Stimulated activated CD4-positive, alpha-beta T cell treated with anti-CD3 and anti-CD28 coated beads, Interleukin-4, amount 100 ng/mL, for 4 hours (primary cell): ENCODE measurements at regions not wholly inside any gene's neighbourhood (a gene's known extent, or its start where the extent isn't known, plus 50 kb on each side); places are given as distances from the start of the nearest gene placed in this dataset.
"Not testable (repeated sequence)": the region's sequence is repeated elsewhere in the genome, so short reads cannot be mapped to it uniquely, and the experiment has no call there.

ENCODE experiments used
- DNase-seq, 2 experiments: peaks; one replicate each; pipeline ENCODE4 v3.0.0-alpha.2; 2020

- no peak for DNase-seq
Observed at GRCh38 chr10:129059977-129060376, 407.1 kb upstream of the MGMT start.

DNA sequence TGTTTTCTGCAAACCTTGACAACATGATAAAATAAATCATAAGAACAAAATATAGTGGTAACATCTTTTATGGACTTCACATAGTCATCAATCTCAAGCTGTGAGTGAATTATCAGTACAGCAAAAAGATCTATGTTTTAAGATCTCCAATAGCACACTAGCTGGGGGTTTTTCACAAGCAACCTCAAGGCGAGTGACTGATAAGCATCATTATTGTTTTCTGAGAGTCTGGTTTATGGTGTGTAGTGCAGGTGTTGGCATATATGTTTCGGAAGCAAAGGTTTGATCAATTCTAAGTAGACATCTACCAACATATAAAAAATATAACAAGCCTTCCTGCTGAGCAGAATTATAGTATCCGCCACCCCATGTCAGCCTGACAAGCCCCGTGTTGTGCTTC, 403.8 kb upstream of the MGMT start:
- DNase-seq = no peak

DNA sequence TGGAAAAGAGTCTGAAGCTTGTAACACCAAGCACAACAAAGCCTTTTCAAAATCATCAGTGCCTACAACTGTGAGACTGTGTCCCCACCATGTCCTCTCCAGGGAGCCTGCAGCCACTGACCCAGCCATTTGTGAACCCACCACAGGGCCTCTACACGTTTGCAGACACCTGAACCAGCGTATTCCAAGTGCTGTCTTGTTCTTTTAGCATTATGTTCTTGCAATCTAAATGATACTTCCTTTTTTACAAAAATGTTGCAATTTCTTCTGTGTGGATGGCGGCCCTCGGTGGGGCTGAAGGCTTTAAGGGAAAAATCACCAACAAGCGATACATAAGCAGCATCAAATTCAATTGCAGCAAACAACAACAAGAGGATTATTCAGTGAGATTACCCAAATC, 403.2 kb upstream of the MGMT start:
- no peak for DNase-seq

DNA sequence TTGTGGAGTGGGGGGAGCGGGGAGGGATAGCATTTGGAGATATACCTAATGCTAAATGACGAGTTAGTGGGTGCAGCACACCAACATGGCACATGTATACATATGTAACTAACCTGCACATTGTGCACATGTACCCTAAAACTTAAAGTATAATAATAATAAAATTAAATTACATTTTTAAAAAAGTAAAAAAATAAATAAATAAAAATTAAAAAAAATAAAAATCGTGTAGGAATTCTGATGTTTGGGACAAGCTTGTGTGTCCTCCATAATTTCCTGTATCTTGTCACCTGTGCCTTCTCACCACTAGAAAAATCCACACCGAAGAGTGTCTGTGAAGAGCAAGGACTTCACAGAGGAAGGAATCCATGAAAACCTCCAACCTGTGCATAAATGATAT, 400.5 kb upstream of the MGMT start:
- DNase-seq = not testable (repeated sequence)

DNA sequence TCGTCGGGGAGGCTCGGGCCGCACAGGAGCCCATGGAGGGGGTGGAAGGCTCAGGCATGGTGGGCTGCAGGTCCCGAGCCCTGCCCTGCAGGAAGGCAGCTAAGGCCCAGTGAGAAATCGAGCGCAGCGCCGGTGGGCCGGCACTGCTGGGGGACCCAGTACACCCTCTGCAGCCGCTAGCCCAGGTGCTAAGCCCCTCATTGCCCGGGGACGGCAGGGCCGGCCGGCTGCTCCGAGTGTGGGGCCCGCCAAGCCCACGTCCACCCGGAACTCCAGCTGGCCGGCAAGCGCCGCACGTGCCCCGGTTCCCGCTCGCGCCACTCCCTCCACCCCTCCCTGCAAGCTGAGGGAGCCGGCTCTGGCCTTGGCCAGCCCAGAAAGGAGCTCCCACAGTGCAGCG, 395.6 kb upstream of the MGMT start:
- DNase-seq = not testable (repeated sequence)

- no peak for DNase-seq
Observed at GRCh38 chr10:129074939-129075338, 392.1 kb upstream of the MGMT start.

- DNase-seq = no peak
Observed at GRCh38 chr10:129075508-129075907, 391.5 kb upstream of the MGMT start.

- DNase-seq = no peak
Observed at GRCh38 chr10:129075927-129076326, 391.1 kb upstream of the MGMT start.

GRCh38 chr10:129078346-129078745, 388.7 kb upstream of the MGMT start:
- no peak for DNase-seq

DNA sequence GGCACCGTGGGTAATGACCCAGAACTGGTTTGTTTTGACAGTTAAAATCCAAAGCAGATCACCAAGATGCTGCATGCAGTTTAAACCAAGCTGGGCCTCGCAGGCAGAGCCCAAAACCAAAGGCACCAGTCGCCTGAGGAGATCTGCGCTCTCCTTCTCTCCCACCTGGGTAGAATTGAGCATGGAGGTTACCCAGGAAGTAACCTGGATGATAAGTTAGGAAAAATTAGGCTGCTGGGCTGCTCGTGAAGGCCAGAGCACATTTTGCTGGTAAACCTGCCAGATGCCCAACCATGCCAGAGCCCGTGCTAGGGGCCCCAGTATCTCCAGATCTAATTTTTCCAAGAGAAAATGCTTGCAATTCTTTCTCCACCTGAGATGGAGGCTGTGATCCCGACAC, 388.3 kb upstream of the MGMT start:
- no peak for DNase-seq

GRCh38 chr10:129079705-129080104, 387.3 kb upstream of the MGMT start:
- no peak for DNase-seq

- DNase-seq = no peak
Observed at GRCh38 chr10:129085811-129086210, 381.2 kb upstream of the MGMT start.

DNA sequence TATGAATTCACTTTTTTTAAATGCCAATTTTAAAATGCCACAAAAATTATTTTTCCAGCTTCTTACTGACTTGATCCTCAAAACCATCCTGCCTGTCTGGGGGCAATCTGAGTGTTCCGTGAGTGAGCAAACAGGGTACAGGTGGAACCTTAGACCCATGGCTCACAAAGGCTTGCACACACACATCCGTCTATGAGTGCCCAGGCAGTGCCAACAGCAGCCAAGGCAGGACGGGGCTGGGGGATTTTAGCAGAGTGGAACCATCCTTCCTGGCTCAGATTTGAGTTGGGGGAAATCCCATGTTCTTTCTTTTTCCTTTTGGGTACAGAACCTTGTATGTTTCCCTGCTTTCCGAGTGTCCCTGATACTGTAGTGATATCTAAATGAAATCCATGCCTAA, 377.7 kb upstream of the MGMT start:
- no peak for DNase-seq

DNA sequence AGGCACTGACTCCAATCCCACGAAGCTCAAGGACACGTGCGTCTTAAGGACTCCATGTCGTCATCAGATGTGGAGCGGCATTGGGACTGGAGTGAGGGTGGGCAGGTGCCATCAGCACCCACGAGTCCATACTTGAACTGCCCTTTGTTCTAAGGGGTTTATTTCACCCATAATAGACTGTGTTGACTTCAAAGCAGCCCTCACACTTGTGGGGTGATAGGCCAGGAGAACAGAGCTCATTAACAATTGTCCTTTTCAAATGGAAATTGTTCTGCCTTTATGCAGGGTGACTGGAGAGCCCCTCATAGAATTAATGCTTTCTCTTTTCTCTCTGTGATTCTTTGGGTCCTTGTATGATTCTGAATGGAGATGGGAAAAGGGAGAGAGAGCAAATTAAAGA, 376.9 kb upstream of the MGMT start:
- DNase-seq = no peak

GRCh38 chr10:129090618-129091366, 376.2 kb upstream of the MGMT start:
- DNase-seq = no peak

DNA sequence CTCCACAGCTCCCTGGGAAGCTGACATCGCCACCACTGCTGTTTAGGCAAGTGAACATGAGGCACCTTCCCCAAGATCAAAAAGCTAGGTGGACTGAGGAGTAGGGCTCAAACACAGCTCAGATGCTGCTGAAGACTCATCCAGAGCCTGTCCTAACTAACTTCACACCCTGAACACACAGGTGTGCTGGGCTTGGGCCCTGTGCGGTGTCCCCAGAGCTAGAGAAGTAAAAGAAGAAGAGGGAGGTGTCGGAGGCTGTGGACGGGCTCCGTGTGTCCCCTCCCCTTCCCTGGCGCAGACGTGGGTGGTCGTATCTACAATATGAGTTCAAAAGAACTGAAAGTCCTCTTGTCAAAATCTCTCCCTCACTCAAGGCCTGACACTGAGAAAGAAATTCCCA, 373.4 kb upstream of the MGMT start:
- DNase-seq = no peak

DNA sequence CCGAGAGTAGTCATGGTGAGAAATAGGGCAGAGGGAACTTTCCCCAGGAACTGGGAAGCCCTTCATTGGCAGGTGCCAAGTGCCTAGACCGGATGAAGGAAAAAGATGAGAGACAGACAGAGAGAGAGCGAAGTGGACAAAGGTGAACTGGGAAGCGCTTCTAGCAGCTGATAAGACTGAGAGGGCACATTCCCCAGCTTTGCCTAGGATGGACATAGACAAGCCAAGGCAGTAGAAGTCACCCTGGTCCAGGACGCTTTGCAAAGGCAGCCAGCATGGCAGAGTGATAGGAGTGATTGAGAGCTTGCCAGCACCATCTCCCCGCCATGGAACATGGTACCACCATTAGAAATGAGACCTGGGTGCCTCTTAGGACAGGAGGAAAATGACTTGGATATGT, 372.8 kb upstream of the MGMT start:
- no peak for DNase-seq

GRCh38 chr10:129094861-129095260, 372.2 kb upstream of the MGMT start:
- DNase-seq = no peak

GRCh38 chr10:129095680-129096064, 371.4 kb upstream of the MGMT start:
- no peak for DNase-seq

DNA sequence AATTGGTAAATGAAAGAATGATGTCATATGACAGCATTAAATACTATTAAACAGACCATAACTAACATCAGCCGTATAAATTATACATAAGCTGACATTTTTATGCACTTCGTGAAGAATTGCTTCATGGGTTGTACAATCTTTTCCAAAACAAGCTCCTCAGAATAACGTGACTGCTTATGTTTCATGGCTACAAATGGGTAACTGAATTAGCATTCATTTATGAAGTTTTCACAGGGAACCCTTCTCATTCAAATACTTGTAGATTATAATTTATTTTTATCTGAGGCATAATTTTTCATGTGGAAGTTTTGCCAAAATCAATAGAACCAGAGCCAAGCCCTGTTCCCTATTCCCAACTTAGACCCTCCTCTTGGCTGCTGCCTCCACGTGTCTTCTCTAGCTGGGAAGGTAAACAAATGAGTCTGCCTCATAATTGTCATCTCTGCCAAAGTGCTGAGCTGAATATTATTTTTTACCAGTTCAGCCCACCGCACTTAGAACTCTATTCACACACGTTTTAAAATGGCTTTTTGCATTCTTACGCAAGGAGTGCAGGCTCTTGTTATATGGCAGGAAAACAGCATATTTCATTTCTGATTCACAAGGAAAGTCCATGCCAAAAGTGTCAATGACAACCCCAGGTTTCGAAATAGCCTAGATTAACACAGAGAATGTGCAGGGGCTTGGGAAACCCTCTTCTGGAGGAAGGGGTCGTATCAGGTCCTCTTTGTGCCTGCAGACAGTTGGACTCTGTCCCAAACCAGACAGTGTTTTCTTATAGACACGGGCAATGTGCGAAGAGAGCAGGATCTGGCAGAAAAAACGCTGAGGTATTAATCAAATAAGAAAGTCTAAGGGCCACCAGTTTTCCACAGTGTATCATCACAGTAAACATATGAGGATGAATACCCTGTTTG, 370.7 kb upstream of the MGMT start:
- no peak for DNase-seq

- DNase-seq = no peak
Observed at GRCh38 chr10:129097776-129098330, 369.2 kb upstream of the MGMT start.

- no peak for DNase-seq
Observed at GRCh38 chr10:129098517-129098916, 368.5 kb upstream of the MGMT start.

DNA sequence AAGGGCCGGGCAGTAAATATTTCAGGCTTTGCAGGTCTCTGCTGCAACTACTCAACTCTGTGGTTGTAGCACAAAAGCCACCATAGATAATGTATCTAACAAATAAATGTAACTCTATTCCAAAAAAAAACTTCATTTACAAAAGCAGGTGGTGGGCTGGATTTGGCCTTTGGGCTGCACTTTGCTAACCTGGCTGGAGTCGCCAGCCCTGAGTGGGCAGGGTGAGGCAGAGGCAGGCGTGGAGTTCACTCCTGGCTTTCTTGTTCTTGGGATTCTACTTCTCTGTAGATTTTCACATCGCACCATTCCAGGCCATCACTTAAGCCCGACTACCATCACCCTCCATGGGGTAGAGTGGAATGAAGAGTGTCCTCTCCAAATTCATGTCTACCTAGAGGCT, 367.6 kb upstream of the MGMT start:
- DNase-seq = no peak

DNA sequence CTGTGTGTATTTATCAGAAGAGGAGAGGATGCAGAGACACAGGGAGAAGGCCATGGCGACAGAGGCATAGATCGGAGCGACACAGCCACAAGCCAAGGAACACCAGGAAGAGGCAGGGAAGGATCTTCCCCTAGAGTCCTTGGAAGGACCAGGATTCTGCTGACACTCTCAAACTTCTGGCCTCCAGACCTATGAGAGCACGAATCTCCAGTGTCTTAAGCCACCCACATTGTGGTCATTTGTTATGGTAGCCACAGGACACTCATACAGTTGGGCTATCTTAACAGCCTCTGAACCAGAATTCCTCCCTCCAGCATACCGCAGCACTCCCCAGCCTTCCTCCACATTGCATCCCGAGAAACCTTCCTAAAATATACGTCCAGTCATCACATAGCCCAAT, 367.0 kb upstream of the MGMT start:
- no peak for DNase-seq
